MM.1S (cell line): ENCODE measurements at regions not wholly inside any gene's neighbourhood (a gene's known extent, or its start where the extent isn't known, plus 50 kb on each side); places are given as distances from the start of the nearest gene placed in this dataset.

Experiments used
- DNase-seq: peaks from one replicate; pipeline ENCODE4 v3.0.0-alpha.2; 2015
- H2AFZ ChIP-seq: fragments of 300-600 bp; sonication (generic); 2 replicates; pipeline ENCODE4 v1.6.0; 2016; ENCODE audit warnings: antibody characterized with exemption, low read length
- H3F3A ChIP-seq: fragments of 300-600 bp; sonication (generic); 2 replicates; pipeline ENCODE4 v1.6.1; 2016; ENCODE audit warnings: mild to moderate bottlenecking, antibody characterized with exemption, low read length, moderate library complexity, mixed read lengths; ENCODE audit not compliant: insufficient read depth
- H3K27ac ChIP-seq: fragments of 300-600 bp; sonication (generic); 2 replicates; pipeline ENCODE4 v1.5.1; 2016; ENCODE audit warnings: mild to moderate bottlenecking, low read length
- H3K27me3 ChIP-seq: fragments of 300-600 bp; sonication (generic); replicated peaks from 2 replicates; pipeline ENCODE4 v1.6.0; 2016; ENCODE audit warnings: low read length; ENCODE audit not compliant: insufficient read depth
- H3K36me3 ChIP-seq: fragments of 300-600 bp; sonication (generic); replicated peaks from 2 replicates; pipeline ENCODE4 v1.6.1; 2016; ENCODE audit warnings: mild to moderate bottlenecking, low read length, mixed read lengths; ENCODE audit not compliant: insufficient read depth
- H3K4me1 ChIP-seq: fragments of 300-600 bp; sonication (generic); 2 replicates; pipeline ENCODE4 v1.6.1; 2016; ENCODE audit warnings: low read length, mixed read lengths
- H3K4me2 ChIP-seq: fragments of 300-600 bp; sonication (generic); 2 replicates; pipeline ENCODE4 v1.6.0; 2016; ENCODE audit warnings: low read depth, low read length
- H3K4me3 ChIP-seq: fragments of 300-600 bp; sonication (generic); 2 replicates; pipeline ENCODE4 v1.5.1; 2016; ENCODE audit warnings: low read length, mixed read lengths
- H3K79me2 ChIP-seq: fragments of 300-600 bp; sonication (generic); 2 replicates; pipeline ENCODE4 v1.6.1; 2016; ENCODE audit warnings: mixed run types, low read length, mixed read lengths
- H3K9ac ChIP-seq: fragments of 300-600 bp; sonication (generic); 2 replicates; pipeline ENCODE4 v1.6.1; 2016; ENCODE audit warnings: low read length, mixed read lengths
- H3K9me2 ChIP-seq: fragments of 300-600 bp; sonication (generic); replicated peaks from 2 replicates; pipeline ENCODE4 v1.6.1; 2016; ENCODE audit warnings: mild to moderate bottlenecking, low read length, mixed read lengths; ENCODE audit not compliant: insufficient read depth
- H3K9me3 ChIP-seq: fragments of 300-600 bp; sonication (generic); replicated peaks from 2 replicates; pipeline ENCODE4 v1.6.1; 2016; ENCODE audit warnings: mild to moderate bottlenecking, low read length, mixed read lengths; ENCODE audit not compliant: insufficient read depth
- H4K20me1 ChIP-seq: fragments of 300-600 bp; sonication (generic); 2 replicates; pipeline ENCODE4 v1.6.1; 2016; ENCODE audit warnings: mild to moderate bottlenecking, low read length, moderate library complexity, mixed read lengths; ENCODE audit not compliant: insufficient read depth
- EZH2 ChIP-seq: fragments of 300-600 bp; sonication (generic); optimal IDR thresholded peaks from 2 replicates; pipeline ENCODE3; 2017; ENCODE audit warnings: low read depth, mild to moderate bottlenecking, antibody characterized with exemption, low read length, mixed read lengths
- EZH2phosphoT487 ChIP-seq: fragments of 300-600 bp; sonication (generic); IDR thresholded peaks from 2 replicates; pipeline ENCODE4 v1.6.1; 2018; ENCODE audit warnings: antibody characterized with exemption, low read length
- TF ChIP-seq, protein P1 (sequence below): fragments of 300-600 bp; sonication (generic); IDR thresholded peaks from 2 replicates; pipeline ENCODE4 v1.5.1; 2016; ENCODE audit warnings: antibody characterized with exemption, low read length, mixed read lengths

DNA sequence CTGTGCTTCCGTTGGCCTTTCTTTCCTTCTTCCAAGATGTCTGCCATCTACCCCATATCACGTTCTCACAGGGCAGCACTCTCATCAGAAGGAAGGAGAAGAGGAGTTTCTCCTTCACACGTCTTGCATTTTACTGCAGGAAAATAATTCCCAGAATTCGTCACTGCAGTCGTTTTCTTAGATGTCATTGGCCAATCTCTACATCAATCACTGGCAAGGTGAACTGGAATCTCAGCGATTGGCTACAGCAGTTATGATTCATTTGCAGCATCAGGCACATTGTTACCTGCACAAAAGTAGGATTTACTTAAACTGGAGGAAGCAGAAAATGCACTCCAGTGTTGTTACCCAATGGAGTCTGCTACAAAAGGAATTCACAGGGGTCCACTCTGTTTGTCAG lies 277.2 kb upstream of the RBFOX1 start:
- H3K27ac ChIP-seq: no peak overlapping the region
- no peaks in the 10 kb centered on the region for H3K9me3 ChIP-seq
- DNase-seq: no peak
- no peaks in the 10 kb centered on the region for H3K36me3 ChIP-seq
- H3K9me2 ChIP-seq: no peaks in the 10 kb centered on the region
- TF ChIP-seq EZH2phosphoT487 (no peak), EZH2 (no peak)
- TF ChIP-seq, protein P1, sequence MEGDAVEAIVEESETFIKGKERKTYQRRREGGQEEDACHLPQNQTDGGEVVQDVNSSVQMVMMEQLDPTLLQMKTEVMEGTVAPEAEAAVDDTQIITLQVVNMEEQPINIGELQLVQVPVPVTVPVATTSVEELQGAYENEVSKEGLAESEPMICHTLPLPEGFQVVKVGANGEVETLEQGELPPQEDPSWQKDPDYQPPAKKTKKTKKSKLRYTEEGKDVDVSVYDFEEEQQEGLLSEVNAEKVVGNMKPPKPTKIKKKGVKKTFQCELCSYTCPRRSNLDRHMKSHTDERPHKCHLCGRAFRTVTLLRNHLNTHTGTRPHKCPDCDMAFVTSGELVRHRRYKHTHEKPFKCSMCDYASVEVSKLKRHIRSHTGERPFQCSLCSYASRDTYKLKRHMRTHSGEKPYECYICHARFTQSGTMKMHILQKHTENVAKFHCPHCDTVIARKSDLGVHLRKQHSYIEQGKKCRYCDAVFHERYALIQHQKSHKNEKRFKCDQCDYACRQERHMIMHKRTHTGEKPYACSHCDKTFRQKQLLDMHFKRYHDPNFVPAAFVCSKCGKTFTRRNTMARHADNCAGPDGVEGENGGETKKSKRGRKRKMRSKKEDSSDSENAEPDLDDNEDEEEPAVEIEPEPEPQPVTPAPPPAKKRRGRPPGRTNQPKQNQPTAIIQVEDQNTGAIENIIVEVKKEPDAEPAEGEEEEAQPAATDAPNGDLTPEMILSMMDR: no peak
- no peak overlapping the region for H3K4me2 ChIP-seq
- H3K79me2 ChIP-seq: no peaks in the 10 kb centered on the region
- H3K4me1 ChIP-seq: no peaks in the 10 kb centered on the region
- H3K9ac ChIP-seq: no peak overlapping the region
- H3K4me3 ChIP-seq: no peak overlapping the region
- H3F3A ChIP-seq: no peaks in the 10 kb centered on the region
- no peaks in the 10 kb centered on the region for H4K20me1 ChIP-seq
- H2AFZ ChIP-seq: no peak overlapping the region
- H3K27me3 ChIP-seq: no peaks in the 10 kb centered on the region

DNA sequence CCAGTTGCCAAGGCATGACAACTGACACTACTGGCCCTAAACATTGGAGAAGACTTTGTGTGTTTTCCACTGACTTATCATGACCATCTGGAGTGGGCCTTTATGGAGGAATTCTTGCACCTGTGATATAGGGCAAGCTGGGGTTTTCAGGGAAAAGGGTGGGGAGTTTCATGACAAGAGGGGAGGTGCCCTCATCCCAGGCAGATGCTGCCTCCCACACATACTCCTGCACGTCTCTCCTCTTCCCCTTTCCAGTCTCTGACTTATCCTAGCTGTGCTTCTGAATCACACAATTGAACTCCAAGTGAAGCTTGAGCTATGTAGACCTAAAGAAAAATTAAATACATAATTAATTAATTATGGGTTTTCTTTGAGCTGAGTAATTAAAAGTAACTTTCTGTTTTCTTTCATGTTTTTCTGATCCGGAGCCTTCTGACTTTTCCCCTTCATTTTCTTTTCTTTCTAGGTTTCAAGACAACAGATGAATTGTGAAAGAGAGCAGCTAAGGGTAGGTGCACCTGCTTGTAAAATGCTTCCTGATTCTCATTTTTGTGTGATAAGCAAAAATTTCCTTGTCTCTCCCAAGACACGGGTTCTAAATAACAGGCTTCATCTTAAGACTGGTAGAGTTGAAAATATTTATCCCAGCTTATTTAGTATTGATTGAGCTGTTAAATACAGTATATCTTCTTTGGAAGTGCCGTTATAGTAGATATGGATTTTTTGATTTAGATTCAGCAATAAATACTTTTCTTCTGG lies 280.9 kb upstream of the RBFOX1 start:
- Histone ChIP-seq H3K9ac (no peak overlapping the region), H3K9me3 (no peaks in the 10 kb centered on the region), H3K36me3 (no peaks in the 10 kb centered on the region), H2AFZ (no peak overlapping the region), H3K79me2 (no peaks in the 10 kb centered on the region), H3K4me3 (no peak overlapping the region), H3F3A (no peaks in the 10 kb centered on the region), H3K9me2 (no peaks in the 10 kb centered on the region), H3K4me2 (no peak overlapping the region), H3K27ac (no peak overlapping the region), H4K20me1 (no peaks in the 10 kb centered on the region), H3K27me3 (no peaks in the 10 kb centered on the region), H3K4me1 (no peaks in the 10 kb centered on the region)
- TF ChIP-seq, protein P1: no peak
- TF ChIP-seq EZH2phosphoT487: no peak
- TF ChIP-seq EZH2: no peak
- no peak for DNase-seq

DNA sequence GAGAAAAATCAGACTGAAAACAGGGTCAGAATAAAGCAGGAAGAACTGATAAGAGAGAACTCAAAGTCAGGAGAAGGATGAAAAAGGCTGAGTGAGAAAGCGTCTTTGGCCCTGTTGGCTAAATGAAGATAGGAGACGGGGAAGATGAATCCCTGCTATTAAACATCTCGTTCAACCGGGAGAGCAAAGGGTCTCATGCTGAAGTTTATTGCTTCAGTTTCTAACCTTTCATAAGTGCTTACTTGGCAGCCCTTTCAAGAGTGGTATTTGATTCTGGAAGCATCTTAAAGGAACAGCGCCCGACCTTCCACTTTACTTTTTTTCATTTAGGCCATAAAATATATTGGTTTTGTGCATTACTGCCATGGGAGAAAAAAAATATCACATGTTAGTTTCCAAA lies 288.3 kb upstream of the RBFOX1 start:
- no peaks in the 10 kb centered on the region for H3F3A ChIP-seq
- no peak for DNase-seq
- H3K4me1 ChIP-seq: no peaks in the 10 kb centered on the region
- H4K20me1 ChIP-seq: no peaks in the 10 kb centered on the region
- H3K4me2 ChIP-seq: no peak overlapping the region
- no peaks in the 10 kb centered on the region for H3K27me3 ChIP-seq
- no peaks in the 10 kb centered on the region for H3K79me2 ChIP-seq
- no peaks in the 10 kb centered on the region for H3K36me3 ChIP-seq
- TF ChIP-seq EZH2: no peak
- no peak for TF ChIP-seq EZH2phosphoT487
- TF ChIP-seq, protein P1: no peak
- no peak overlapping the region for H2AFZ ChIP-seq
- H3K4me3 ChIP-seq: no peak overlapping the region
- no peaks in the 10 kb centered on the region for H3K9me3 ChIP-seq
- no peaks in the 10 kb centered on the region for H3K9me2 ChIP-seq
- no peak overlapping the region for H3K27ac ChIP-seq
- no peak overlapping the region for H3K9ac ChIP-seq
